HG03159 (cell line): ENCODE measurements at regions not wholly inside any gene's neighbourhood (a gene's known extent, or its start where the extent isn't known, plus 50 kb on each side); places are given as distances from the start of the nearest gene placed in this dataset.
"Not testable (repeated sequence)": the region's sequence is repeated elsewhere in the genome, so short reads cannot be mapped to it uniquely, and the experiment has no call there.

ENCODE experiments used
- ATAC-seq: cut with Tn5 transposase; IDR thresholded peaks from one replicate; pipeline ENCODE4 v1.9.1; 2021; ENCODE audit warnings: mild to moderate bottlenecking, moderate library complexity; ENCODE audit not compliant: unreplicated experiment

DNA sequence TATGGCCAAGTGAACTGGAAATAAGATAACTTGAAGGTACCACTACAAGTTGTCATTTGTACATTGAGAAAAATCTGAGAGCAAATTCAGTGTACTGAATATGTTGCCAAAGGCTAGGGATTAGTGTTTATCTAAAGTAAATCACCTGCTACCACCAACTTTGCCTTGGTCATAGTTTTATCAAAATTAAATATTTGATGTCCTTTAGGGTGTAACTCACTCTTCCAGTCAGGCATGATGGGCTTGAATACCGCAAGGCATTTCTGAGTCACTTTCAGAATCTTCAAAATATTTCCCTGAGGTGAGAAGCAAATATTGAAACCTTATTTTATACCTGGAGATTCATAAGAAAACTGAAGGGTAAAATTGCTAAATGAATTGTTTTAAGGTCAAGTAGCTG, 1338.6 kb upstream of the ACO1 start:
- ATAC-seq = no peak

DNA sequence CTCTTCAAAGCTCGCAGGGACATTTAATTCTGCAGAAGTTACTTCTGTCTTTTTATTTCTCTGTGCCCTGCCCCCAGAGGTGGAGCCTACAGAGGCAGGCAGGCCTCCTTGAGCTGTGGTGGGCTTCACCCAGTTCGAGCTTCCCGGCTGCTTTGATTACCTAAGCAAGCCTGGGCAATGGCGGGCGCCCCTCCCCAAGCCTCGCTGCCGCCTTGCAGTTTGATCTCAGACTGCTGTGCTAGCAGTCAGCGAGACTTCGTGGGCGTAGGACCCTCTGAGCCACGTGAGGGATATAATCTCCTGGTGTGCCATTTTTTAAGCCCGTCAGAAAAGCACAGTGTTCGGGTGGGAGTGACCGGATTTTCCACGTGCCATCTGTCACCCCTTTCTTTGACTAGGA, 1322.9 kb upstream of the ACO1 start:
- not testable (repeated sequence) for ATAC-seq

DNA sequence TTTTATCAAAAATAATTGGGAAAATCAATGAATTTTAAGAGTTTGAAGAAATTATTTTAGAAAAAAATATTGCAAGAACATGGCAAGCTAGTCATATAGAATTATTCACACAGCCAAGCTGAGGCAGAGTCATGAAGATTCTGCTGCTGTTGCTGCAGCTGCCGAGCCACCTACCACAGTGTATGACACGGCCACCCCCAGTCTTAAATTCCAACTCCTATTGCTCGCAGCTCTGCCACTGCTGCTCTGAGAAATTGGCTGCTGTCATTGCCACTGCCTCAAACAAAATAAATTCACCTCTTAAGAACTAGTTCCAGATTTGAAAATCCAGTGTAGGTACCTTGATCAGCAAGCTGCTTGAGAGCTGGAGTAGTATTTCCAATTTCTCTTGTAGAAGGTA, 1318.8 kb upstream of the ACO1 start:
- ATAC-seq = no peak

DNA sequence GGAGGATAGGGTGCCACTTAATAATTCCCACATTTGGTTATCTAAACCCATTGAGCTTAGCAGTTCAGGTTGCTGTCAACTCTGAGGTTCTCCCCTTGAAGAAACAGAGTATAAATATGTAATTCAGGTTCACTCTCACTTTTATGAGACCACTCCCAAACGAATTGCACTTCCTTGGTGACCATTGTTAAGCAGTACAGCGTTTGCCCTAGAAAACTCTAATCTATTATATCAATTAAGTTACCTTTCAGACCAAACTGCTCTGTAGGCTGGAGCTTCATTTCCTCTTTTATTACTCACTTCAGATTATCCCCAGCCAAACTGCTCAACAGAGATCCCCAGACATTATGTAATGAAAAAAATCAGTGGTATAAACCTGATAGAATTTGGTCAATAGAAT, 1317.0 kb upstream of the ACO1 start:
- no peak for ATAC-seq

DNA sequence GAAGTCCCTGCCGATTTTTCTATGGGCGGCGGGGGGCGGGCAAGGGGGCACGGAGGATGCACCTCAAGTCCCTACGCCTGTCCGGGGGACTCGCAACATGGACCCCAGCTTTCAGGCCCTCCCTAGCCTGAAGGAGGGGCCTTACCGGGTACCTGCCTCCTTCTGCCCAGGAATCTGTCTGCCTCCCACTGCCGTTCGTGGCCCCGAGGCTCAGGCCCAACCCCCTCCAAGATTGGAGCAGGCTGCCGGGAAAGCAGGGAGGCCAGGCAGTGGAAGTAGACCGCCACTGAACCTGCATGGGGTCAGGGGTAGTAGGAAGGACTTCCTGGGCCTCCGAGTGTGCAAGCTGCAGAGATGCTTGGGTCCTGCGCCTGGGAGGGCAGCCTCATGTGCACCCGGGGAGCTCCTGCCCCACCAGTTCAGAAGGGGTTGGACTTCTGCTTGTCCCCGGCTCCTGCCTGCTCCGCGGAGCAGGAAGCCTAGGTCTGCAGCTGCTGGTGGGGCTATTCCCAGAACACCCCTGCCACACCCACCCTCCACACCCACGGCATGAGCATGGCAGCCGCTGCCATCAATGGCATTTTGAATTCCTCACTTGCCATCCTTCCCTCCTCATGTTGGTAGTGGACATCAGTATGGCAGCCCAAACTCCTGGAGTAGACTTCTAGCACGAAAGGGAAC, 1312.7 kb upstream of the ACO1 start:
- no peak for ATAC-seq

DNA sequence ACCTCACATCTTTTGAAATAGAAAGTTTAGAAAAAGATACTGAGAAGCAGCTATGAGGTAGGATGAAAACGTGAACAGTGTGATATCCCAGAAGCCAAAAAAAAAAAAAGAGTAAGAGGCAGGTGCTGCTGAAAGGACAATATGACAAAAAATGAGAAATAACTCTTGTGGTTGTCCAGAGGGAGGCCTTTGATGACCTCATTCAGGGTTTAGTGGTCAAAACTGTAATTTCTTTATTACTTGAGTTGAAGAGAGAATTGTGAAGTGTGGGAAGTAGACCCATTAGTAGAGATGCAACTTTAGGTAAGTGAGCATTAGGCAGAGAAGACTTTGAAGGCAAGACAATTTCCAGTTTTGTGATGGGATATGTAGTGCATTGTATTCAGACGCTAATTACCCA, 1306.3 kb upstream of the ACO1 start:
- no peak for ATAC-seq

DNA sequence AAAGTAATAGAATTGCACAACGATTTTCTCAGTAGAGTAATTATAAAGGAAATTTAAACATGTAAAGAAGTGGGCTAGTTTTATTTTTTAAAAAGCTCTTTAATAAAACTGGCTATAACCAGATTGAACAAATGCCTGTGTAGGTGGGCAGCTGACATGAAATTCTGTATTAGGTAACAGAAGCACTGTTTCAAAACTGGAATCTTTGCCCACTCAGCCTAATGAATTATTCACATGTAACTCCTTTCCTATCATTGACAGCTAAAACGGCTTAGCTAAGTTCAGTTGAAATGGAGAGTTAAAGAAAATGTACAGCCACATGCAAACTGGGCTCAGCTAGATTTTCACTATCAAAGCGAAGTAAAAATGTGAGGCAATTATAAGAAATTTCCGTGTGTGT, 1300.1 kb upstream of the ACO1 start:
- no peak for ATAC-seq

DNA sequence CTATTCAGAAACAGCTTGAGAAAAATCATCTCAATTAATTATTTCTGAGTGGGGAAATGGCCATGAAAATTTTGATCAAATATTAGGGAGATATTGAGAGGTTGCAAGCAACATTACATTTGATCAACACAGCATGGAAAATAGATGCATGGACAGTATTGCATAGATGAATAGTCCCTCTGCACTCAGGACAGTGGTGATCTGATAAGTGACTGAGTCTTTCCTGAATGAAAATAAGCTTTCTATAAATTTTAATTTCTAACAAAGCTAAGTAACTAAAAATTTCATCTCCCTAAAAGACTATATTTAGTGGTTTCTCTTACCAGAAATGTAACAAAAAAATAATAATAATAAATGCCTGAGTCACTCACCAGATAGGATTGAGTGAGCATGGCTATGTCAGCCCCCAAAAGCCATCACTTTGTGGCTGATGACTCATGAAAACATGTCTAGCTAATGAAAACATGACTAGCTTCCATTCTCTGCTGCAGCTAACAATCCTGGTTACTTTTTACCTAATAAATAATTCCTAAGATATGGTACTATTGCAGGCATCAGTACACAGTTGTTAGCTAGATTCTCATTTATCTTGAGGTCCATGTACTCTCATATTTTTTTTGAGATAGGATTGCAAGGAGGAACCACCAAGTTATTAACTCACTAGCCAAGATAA, 1294.8 kb upstream of the ACO1 start:
- ATAC-seq = no peak

- ATAC-seq = no peak
These were observed 1284.1 kb upstream of the ACO1 start for GRCh38 chr9:31100311-31100710.

DNA sequence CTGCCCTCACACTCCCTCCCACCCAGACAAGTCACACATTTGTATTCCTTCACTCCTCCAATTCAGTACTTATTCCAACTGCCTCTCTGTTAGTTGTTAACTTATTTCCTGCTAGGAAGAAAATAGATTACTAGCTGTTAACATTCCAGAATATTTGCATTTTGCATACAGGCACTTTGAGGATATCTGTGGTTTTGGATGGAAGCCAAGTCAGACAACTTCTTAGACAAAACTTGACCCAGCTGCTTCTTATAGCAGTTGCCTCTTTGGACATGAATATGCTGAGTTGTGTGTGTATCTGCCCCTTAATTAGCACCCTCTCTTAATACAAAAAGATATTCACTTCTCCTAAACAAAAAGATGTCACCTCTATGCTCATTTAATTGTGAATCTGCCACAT, 1280.6 kb upstream of the ACO1 start:
- no peak for ATAC-seq

GRCh38 chr9:31104249-31104648, 1280.2 kb upstream of the ACO1 start:
- no peak for ATAC-seq

DNA sequence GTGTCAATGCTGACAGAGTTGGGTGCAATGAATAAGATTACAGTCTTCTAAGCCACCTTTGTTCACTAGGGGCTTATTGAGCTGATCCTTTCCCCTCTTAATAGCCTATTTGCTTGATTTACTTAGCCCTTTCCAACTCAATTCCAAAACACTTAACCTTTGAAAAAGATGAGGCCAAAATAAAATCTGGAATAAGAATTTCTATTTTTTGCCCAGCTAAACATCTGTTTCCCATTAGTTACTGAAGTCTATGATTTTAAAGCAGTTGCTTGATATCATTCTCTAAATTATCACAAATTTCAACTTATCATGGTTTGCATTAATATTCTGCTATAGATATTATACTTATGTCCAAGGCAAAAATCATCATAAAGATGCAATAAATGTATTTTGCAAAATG, 1272.0 kb upstream of the ACO1 start:
- no peak for ATAC-seq

DNA sequence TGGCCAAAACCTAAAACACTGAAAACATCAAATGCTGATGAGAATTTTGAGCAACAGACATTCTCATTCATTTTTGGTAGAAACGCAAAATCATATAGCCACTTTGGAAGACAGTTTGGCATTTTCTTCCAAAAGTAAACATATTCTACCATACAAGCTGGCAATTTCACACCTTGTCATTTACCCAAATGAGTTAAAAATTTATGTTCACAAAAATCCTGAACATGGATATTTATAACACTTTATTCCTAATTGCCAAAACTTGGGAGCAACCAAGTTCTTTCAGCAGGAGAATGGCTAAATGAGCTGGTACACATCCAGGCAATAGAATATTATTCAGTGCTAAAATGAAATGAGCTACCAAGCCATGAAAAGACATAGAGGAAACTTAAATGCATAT, 1270.1 kb upstream of the ACO1 start:
- no peak for ATAC-seq

- ATAC-seq = no peak
These were observed 1264.5 kb upstream of the ACO1 start for GRCh38 chr9:31119890-31120454.

- no peak for ATAC-seq
These were observed 1260.1 kb upstream of the ACO1 start for GRCh38 chr9:31124389-31124788.

DNA sequence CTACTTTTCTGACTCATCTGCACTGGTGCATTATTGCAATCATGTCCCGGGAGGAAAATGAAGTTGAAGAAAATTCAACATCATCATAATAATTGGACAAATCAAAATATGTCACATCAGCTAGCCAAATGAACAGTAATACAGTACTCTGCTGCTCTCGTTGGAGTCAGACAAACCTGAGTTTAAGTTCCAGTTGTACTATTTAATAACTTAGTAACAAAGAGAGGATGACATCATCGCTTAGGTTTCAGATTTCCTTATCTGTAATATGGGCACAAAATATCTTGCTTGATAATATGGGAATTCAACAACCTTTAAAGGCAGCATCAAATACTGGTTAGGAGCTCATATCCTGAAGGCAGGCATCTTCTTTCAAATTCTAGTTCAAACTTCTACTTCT, 1248.9 kb upstream of the ACO1 start:
- ATAC-seq = no peak

- ATAC-seq = no peak
These were observed 1247.9 kb upstream of the ACO1 start for GRCh38 chr9:31136524-31136923.

DNA sequence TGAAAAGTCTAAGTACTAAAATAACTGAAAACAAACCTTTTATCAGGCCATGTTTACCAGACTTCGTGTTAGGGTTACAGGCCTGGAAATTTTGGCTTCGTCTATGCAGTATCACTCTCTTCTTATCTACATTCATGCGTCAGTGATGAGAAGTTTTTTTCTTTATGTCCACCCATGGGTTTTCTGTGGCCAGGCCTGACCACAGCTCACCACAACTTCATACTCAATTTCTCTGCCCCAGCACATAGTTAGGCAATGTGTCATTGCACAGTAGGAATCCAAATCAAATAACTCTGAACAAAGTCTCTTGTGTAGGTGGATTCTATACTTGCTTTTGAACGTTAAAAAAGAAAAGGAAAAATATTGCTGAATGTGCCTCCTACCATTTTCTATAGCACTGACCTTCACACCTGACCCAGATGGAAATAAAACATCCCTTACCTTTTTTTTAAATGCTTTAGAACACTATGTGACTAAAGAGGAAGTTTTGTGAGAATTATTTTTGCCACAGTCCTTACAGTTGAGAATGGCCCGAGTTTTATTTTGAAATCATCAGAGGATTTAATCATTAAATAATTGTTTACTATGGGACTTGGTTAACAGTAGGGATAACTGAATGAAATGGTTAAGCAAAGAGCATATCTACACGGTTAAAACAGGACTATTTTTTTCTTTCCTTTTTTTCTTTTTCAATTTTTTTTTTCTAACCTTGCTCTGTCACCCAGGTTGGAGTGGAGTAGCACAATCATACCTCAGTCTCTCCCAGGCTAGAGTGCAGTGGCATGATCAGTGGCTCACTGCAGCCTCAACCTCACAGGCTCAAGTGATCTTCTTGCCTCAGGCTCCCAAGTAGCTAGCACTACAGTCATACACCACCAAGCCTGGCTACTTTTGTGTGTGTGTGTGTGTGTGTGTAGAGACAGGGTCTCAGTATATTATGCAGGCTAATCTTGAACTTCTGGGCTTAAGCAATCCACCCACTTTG, 1247.0 kb upstream of the ACO1 start:
- ATAC-seq = no peak

- peak; percentile 63 for ATAC-seq
These were observed 1244.1 kb upstream of the ACO1 start for GRCh38 chr9:31140316-31140715.

GRCh38 chr9:31142456-31142855, 1242.0 kb upstream of the ACO1 start:
- no peak for ATAC-seq

GRCh38 chr9:31144614-31145013, 1239.8 kb upstream of the ACO1 start:
- ATAC-seq = no peak
